ENCODE measurements at regions not wholly inside any gene's neighbourhood (a gene's known extent, or its start where the extent isn't known, plus 50 kb on each side); places are given as distances from the start of the nearest gene placed in this dataset.
A peak's percentile ranks its signal among the peaks of the same experiment; 100 is the strongest.

GRCh38 chr6:122118945-122119506 lies 280.4 kb upstream of the HSF2 start:
- Histone ChIP-seq H3K9me3 (no peaks in the 10 kb centered on the region), H3K4me3 (no peak overlapping the region), H3K4me1 (peaks cover 0 to 12% (median 0%) of the 10 kb centered on the region in 12 donors), H3K27me3 (no peaks in the 10 kb centered on the region), H3K27ac (no peak overlapping the region), H3K36me3 (no peaks in the 10 kb centered on the region)
- ATAC-seq = no peak
- TF ChIP-seq POLR2A (IDR thresholded peaks at IDR 0.05) = no peak
- TF ChIP-seq, protein P1, sequence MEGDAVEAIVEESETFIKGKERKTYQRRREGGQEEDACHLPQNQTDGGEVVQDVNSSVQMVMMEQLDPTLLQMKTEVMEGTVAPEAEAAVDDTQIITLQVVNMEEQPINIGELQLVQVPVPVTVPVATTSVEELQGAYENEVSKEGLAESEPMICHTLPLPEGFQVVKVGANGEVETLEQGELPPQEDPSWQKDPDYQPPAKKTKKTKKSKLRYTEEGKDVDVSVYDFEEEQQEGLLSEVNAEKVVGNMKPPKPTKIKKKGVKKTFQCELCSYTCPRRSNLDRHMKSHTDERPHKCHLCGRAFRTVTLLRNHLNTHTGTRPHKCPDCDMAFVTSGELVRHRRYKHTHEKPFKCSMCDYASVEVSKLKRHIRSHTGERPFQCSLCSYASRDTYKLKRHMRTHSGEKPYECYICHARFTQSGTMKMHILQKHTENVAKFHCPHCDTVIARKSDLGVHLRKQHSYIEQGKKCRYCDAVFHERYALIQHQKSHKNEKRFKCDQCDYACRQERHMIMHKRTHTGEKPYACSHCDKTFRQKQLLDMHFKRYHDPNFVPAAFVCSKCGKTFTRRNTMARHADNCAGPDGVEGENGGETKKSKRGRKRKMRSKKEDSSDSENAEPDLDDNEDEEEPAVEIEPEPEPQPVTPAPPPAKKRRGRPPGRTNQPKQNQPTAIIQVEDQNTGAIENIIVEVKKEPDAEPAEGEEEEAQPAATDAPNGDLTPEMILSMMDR (IDR thresholded peaks at IDR 0.05) = no peak
- 89 to 93% (median 91%) methylated on average over 1 of the region's 1 CpG for WGBS, 4 donors
- intact Hi-C loops (cut with DNase I) = no loop called here
- DNase-seq = no peak

DNA sequence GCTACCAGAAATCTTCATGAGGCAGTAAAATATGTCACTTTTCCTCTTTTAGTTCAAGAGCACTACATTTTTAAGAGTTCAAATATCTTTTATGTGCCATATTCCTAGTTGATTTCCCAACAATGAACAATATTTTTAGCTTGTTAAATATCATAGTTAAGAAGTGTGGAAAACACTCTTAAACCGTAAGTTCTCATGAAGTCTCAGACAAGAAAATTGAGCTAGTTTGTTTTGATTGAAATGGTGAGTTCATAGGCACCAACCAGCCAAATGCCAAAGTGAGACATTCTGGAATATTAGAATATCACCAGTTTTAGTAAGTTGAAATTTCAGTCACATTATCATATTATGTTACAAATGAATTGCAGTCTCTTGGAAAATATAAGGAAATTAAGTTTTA lies 277.2 kb upstream of the HSF2 start:
- intact Hi-C loops (cut with DNase I) = no loop called here
- no peak for ATAC-seq
- TF ChIP-seq, protein P1 (IDR thresholded peaks at IDR 0.05) = no peak
- no peak for TF ChIP-seq POLR2A (IDR thresholded peaks at IDR 0.05)
- Histone ChIP-seq H3K27me3 (no peaks in the 10 kb centered on the region), H3K9me3 (no peaks in the 10 kb centered on the region), H3K36me3 (no peaks in the 10 kb centered on the region), H3K4me1 (peaks cover 0 to 8% (median 0%) of the 10 kb centered on the region in 12 donors), H3K4me3 (no peak overlapping the region), H3K27ac (peak overlapping the region in 1 of 12 donors; percentile 26)
- WGBS, 4 donors = 65 to 84% (median 77%) methylated on average over 1 of the region's 1 CpG
- no peak for DNase-seq

- Histone ChIP-seq H3K27ac (no peak overlapping the region), H3K36me3 (no peaks in the 10 kb centered on the region), H3K4me3 (no peak overlapping the region), H3K9me3 (no peaks in the 10 kb centered on the region), H3K4me1 (peaks cover 0 to 8% (median 0%) of the 10 kb centered on the region in 12 donors), H3K27me3 (no peaks in the 10 kb centered on the region)
- WGBS, 4 donors = 75 to 88% (median 78%) methylated on average over 2 of the region's 2 CpGs
- TF ChIP-seq POLR2A (IDR thresholded peaks at IDR 0.05) = no peak
- TF ChIP-seq, protein P1 (IDR thresholded peaks at IDR 0.05) = no peak
- ATAC-seq = no peak
- DNase-seq = no peak
- intact Hi-C loops (cut with DNase I) = no loop called here
These were observed 276.8 kb upstream of the HSF2 start for GRCh38 chr6:122122686-122123085.

DNA sequence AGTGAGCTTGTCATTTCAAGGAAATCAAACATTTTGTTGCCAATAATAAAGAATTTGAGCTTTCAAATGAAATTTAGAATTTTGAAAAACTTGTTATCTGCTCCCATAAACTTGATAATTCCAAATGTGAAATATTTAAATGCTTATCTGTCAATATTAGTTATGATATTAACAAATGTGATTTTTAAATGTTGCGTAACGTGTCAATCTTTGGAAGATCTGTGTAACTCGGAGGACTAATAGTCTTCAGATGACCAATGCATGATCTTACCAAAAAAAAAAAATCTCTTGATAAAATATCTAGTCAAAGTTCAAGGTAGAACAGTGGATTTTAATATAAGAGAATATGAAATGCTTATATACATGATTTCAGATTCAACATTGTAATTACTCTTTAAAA lies 274.5 kb upstream of the HSF2 start:
- TF ChIP-seq, protein P1 (IDR thresholded peaks at IDR 0.05) = no peak
- TF ChIP-seq POLR2A (IDR thresholded peaks at IDR 0.05) = no peak
- Histone ChIP-seq H3K4me1 (peaks cover 0 to 21% (median 0%) of the 10 kb centered on the region in 12 donors), H3K27ac (no peak overlapping the region), H3K4me3 (no peak overlapping the region), H3K27me3 (no peaks in the 10 kb centered on the region), H3K9me3 (no peaks in the 10 kb centered on the region), H3K36me3 (no peaks in the 10 kb centered on the region)
- DNase-seq (no peak), ATAC-seq (no peak)
- intact Hi-C loops (cut with DNase I) = loop anchor here in 1 of 10 donors (5.0 kb wide), 3 partner anchors 73 to 688 kb away; partner anchors contain the start of gene GJA1
- WGBS, 4 donors = 90 to 95% (median 93%) methylated on average over 3 of the region's 3 CpGs

All from heart left ventricle (tissue), 16 donors.